ENCODE measurements at regions not wholly inside any gene's neighbourhood (a gene's known extent, or its start where the extent isn't known, plus 50 kb on each side); places are given as distances from the start of the nearest gene placed in this dataset.

- H3K4me1 ChIP-seq = peaks cover 7 to 31% (median 13%) of the 10 kb centered on the region in 4 donors
- no peak overlapping the region for H3K27ac ChIP-seq
- H3K36me3 ChIP-seq = no peaks in the 10 kb centered on the region
- WGBS, 2 donors (ENCODE audit: low coverage in 1 of 2) = 65% methylated on average over 2 of the region's 2 CpGs
- no peak for DNase-seq
- H3K4me3 ChIP-seq = no peak overlapping the region
- no peaks in the 10 kb centered on the region for H3K9me3 ChIP-seq
- TF ChIP-seq POLR2A (IDR thresholded peaks at IDR 0.05) (no peak), CTCF (IDR thresholded peaks at IDR 0.05) (no peak), EP300 (IDR thresholded peaks at IDR 0.05; ENCODE audit: low read depth) (no peak), POLR2AphosphoS5 (IDR thresholded peaks at IDR 0.05) (no peak)
- intact Hi-C loops (cut with DNase I; ENCODE audit: low total_unique reads) = no loop called here
- in situ Hi-C loops (cut with MboI; ENCODE audit: low pct_ligation_motif_present in 1 of 4, low pct_unique_long_range_greater_than_20kb in 1 of 4, low sequenced_read_pairs in 3 of 4) = no loop called here
- H3K27me3 ChIP-seq = no peaks in the 10 kb centered on the region
These were observed 117.2 kb upstream of the CD93 start for GRCh38 chr20:23203310-23203709.

GRCh38 chr20:23201658-23202057, 115.5 kb upstream of the CD93 start:
- 70 to 83% methylated on average over 6 of the region's 6 CpGs for WGBS, 2 donors (ENCODE audit: low coverage in 1 of 2)
- H3K4me1 ChIP-seq = peaks cover 7 to 31% (median 13%) of the 10 kb centered on the region in 4 donors
- H3K27me3 ChIP-seq = no peaks in the 10 kb centered on the region
- TF ChIP-seq CTCF (IDR thresholded peaks at IDR 0.05) (no peak), EP300 (IDR thresholded peaks at IDR 0.05; ENCODE audit: low read depth) (no peak), POLR2AphosphoS5 (IDR thresholded peaks at IDR 0.05) (no peak), POLR2A (IDR thresholded peaks at IDR 0.05) (no peak)
- intact Hi-C loops (cut with DNase I; ENCODE audit: low total_unique reads) = no loop called here
- H3K9me3 ChIP-seq = no peaks in the 10 kb centered on the region
- no peak for DNase-seq
- no peak overlapping the region for H3K27ac ChIP-seq
- in situ Hi-C loops (cut with MboI; ENCODE audit: low pct_ligation_motif_present in 1 of 4, low pct_unique_long_range_greater_than_20kb in 1 of 4, low sequenced_read_pairs in 3 of 4) = no loop called here
- no peak overlapping the region for H3K4me3 ChIP-seq
- H3K36me3 ChIP-seq = no peaks in the 10 kb centered on the region

GRCh38 chr20:23200914-23201313, 114.8 kb upstream of the CD93 start:
- in situ Hi-C loops (cut with MboI; ENCODE audit: low pct_ligation_motif_present in 1 of 4, low pct_unique_long_range_greater_than_20kb in 1 of 4, low sequenced_read_pairs in 3 of 4) = no loop called here
- WGBS, 2 donors (ENCODE audit: low coverage in 1 of 2) = 46% methylated on average over 6 of the region's 6 CpGs; no CpG with 5 or more reads in 1 of the 2 donors
- no peak overlapping the region for H3K4me3 ChIP-seq
- H3K36me3 ChIP-seq = no peaks in the 10 kb centered on the region
- no peak overlapping the region for H3K27ac ChIP-seq
- H3K4me1 ChIP-seq = peaks cover 2 to 25% (median 10%) of the 10 kb centered on the region in 4 donors
- intact Hi-C loops (cut with DNase I; ENCODE audit: low total_unique reads) = no loop called here
- no peak for TF ChIP-seq POLR2AphosphoS5 (IDR thresholded peaks at IDR 0.05)
- TF ChIP-seq CTCF (IDR thresholded peaks at IDR 0.05) = peak; percentile 27 to 62 (median 42)
- DNase-seq = peak; percentile 46
- no peaks in the 10 kb centered on the region for H3K27me3 ChIP-seq
- H3K9me3 ChIP-seq = no peaks in the 10 kb centered on the region

GRCh38 chr20:23200413-23200812, 114.3 kb upstream of the CD93 start:
- TF ChIP-seq CTCF (IDR thresholded peaks at IDR 0.05) = no peak
- TF ChIP-seq POLR2AphosphoS5 (IDR thresholded peaks at IDR 0.05) = no peak
- TF ChIP-seq EP300 (IDR thresholded peaks at IDR 0.05; ENCODE audit: low read depth) = no peak
- no peak for TF ChIP-seq POLR2A (IDR thresholded peaks at IDR 0.05)
- intact Hi-C loops (cut with DNase I; ENCODE audit: low total_unique reads) = no loop called here
- no peak for DNase-seq
- Histone ChIP-seq H3K4me1 (peaks cover 0 to 20% (median 5%) of the 10 kb centered on the region in 4 donors), H3K36me3 (no peaks in the 10 kb centered on the region), H3K9me3 (no peaks in the 10 kb centered on the region), H3K27me3 (no peaks in the 10 kb centered on the region), H3K4me3 (no peak overlapping the region), H3K27ac (no peak overlapping the region)
- whole genome bisulfite sequencing, 2 donors (ENCODE audit: low coverage in 1 of 2) = 33 to 80% methylated on average over 1 to 12 of the region's 12 CpGs
- in situ Hi-C loops (cut with MboI; ENCODE audit: low pct_ligation_motif_present in 1 of 4, low pct_unique_long_range_greater_than_20kb in 1 of 4, low sequenced_read_pairs in 3 of 4) = no loop called here

Measured in transverse colon (tissue), 4 donors.